ENCODE measurements at regions not wholly inside any gene's neighbourhood (a gene's known extent, or its start where the extent isn't known, plus 50 kb on each side); places are given as distances from the start of the nearest gene placed in this dataset.

DNA sequence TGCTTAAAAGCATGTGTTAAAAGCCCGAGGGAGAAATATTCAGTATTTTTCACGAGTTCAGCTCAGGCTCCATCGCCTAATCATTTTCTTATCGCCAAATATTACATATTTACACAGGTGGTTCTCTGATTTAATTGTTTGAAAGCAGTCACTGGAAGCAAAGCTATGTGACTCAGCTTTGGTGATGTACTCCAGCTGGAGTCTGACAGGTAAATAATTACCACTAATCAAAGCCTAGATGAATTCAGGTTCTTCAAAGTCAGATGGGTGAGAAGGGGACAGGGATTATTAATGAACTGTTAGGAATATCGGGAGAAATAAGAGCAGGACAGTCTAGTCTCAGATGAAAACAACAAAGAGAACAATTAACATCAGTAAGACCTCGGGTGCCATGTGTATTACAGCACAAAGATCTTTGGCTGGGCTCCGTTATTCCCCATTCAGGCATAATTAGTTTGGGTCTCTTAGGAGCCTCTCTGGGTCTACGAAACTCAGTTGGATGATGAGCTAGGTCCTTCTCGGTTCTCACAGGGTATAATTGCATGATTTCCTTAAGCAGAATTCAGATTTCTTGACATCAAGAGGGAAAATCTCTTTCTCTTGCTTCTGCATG, 331.7 kb upstream of the ADAMTS9 start:
- FAIRE-seq (no peak), DNase-seq (ENCODE audit: low read depth, low spot score) (no peak), ATAC-seq (no peak)
- Histone ChIP-seq H3K27ac (ENCODE audit: control insufficient read depth, insufficient read depth) (no peak overlapping the region), H4K20me1 (ENCODE audit: control insufficient read depth, insufficient read depth) (no peaks in the 10 kb centered on the region), H3K4me1 (ENCODE audit: control insufficient read depth, insufficient read depth, low read length) (no peaks in the 10 kb centered on the region), H3K27me3 (replicated peaks in 1 of 2; ENCODE audit: control insufficient read depth in 2 of 2, insufficient read depth in 2 of 2, low read length in 1 of 2) (no peaks in the 10 kb centered on the region), H3K36me3 (ENCODE audit: control insufficient read depth in 2 of 2, insufficient read depth in 2 of 2, low read length in 1 of 2) (no peaks in the 10 kb centered on the region), H3K9me3 (replicated peaks; ENCODE audit: control insufficient read depth, insufficient read depth, low read length) (no peaks in the 10 kb centered on the region), H2AFZ (ENCODE audit: control insufficient read depth, low read depth, low read length) (no peak overlapping the region), H3K4me3 (no peak overlapping the region), H3K79me2 (ENCODE audit: control insufficient read depth, insufficient read depth, low read length) (no peaks in the 10 kb centered on the region), H3K4me2 (ENCODE audit: control insufficient read depth, insufficient read depth) (no peak overlapping the region), H3K9ac (ENCODE audit: control insufficient read depth, insufficient read depth, low read length) (no peak overlapping the region)
- WGBS (ENCODE audit: insufficient coverage, insufficient replicate concordance, low lambda C conversion rate, missing lambda C conversion rate): 6% methylated on average over 9 of the region's 9 CpGs
- intact Hi-C loops (cut with micrococcal nuclease; ENCODE audit: unreplicated experiment) (no loop called here), in situ Hi-C loops (cut with MboI) (no loop called here)
- BruUV-seq (replicated peaks): no TSS peak
- TF ChIP-seq GABPA (IDR thresholded peaks at IDR 0.05; ENCODE audit: low read depth) (no peak), ZSCAN29 (IDR thresholded peaks at IDR 0.05) (no peak), IKZF1 (conservative IDR thresholded peaks at IDR 0.05) (no peak), BMI1 (IDR thresholded peaks at IDR 0.05; ENCODE audit: borderline replicate concordance) (no peak), SMAD1 (IDR thresholded peaks at IDR 0.05; ENCODE audit: low read depth, partially characterized antibody) (no peak), ZBED1 (IDR thresholded peaks at IDR 0.05; ENCODE audit: borderline replicate concordance) (no peak), TCF7 (IDR thresholded peaks at IDR 0.05; ENCODE audit: borderline replicate concordance) (no peak), TAF1 (IDR thresholded peaks at IDR 0.05; ENCODE audit: borderline replicate concordance, low read depth, low read length) (no peak), RELA (IDR thresholded peaks at IDR 0.05; ENCODE audit: borderline replicate concordance, partially characterized antibody) (no peak), ZNF24 (IDR thresholded peaks at IDR 0.05) (no peak), JUNB (IDR thresholded peaks at IDR 0.05) (no peak), CBX5 (IDR thresholded peaks at IDR 0.05; ENCODE audit: low read depth) (no peak), CREM (IDR thresholded peaks at IDR 0.05; ENCODE audit: low read depth) (no peak), NFYA (IDR thresholded peaks at IDR 0.05; ENCODE audit: borderline replicate concordance, low read depth, low read length) (no peak)
- TF ChIP-seq, protein P1, sequence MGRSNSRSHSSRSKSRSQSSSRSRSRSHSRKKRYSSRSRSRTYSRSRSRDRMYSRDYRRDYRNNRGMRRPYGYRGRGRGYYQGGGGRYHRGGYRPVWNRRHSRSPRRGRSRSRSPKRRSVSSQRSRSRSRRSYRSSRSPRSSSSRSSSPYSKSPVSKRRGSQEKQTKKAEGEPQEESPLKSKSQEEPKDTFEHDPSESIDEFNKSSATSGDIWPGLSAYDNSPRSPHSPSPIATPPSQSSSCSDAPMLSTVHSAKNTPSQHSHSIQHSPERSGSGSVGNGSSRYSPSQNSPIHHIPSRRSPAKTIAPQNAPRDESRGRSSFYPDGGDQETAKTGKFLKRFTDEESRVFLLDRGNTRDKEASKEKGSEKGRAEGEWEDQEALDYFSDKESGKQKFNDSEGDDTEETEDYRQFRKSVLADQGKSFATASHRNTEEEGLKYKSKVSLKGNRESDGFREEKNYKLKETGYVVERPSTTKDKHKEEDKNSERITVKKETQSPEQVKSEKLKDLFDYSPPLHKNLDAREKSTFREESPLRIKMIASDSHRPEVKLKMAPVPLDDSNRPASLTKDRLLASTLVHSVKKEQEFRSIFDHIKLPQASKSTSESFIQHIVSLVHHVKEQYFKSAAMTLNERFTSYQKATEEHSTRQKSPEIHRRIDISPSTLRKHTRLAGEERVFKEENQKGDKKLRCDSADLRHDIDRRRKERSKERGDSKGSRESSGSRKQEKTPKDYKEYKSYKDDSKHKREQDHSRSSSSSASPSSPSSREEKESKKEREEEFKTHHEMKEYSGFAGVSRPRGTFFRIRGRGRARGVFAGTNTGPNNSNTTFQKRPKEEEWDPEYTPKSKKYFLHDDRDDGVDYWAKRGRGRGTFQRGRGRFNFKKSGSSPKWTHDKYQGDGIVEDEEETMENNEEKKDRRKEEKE (IDR thresholded peaks at IDR 0.05): no peak
- TF ChIP-seq, protein P2, sequence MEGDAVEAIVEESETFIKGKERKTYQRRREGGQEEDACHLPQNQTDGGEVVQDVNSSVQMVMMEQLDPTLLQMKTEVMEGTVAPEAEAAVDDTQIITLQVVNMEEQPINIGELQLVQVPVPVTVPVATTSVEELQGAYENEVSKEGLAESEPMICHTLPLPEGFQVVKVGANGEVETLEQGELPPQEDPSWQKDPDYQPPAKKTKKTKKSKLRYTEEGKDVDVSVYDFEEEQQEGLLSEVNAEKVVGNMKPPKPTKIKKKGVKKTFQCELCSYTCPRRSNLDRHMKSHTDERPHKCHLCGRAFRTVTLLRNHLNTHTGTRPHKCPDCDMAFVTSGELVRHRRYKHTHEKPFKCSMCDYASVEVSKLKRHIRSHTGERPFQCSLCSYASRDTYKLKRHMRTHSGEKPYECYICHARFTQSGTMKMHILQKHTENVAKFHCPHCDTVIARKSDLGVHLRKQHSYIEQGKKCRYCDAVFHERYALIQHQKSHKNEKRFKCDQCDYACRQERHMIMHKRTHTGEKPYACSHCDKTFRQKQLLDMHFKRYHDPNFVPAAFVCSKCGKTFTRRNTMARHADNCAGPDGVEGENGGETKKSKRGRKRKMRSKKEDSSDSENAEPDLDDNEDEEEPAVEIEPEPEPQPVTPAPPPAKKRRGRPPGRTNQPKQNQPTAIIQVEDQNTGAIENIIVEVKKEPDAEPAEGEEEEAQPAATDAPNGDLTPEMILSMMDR (IDR thresholded peaks at IDR 0.05 in 2 of 3, conservative IDR thresholded peaks at IDR 0.05 in 1 of 3; ENCODE audit: control insufficient read depth in 2 of 3, extremely low read depth in 1 of 3, insufficient read depth in 1 of 3, low read depth in 3 of 3, low read length in 3 of 3): no peak
- TF ChIP-seq, protein P3, sequence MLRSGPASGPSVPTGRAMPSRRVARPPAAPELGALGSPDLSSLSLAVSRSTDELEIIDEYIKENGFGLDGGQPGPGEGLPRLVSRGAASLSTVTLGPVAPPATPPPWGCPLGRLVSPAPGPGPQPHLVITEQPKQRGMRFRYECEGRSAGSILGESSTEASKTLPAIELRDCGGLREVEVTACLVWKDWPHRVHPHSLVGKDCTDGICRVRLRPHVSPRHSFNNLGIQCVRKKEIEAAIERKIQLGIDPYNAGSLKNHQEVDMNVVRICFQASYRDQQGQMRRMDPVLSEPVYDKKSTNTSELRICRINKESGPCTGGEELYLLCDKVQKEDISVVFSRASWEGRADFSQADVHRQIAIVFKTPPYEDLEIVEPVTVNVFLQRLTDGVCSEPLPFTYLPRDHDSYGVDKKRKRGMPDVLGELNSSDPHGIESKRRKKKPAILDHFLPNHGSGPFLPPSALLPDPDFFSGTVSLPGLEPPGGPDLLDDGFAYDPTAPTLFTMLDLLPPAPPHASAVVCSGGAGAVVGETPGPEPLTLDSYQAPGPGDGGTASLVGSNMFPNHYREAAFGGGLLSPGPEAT (IDR thresholded peaks at IDR 0.05; ENCODE audit: low read depth): no peak
- TF ChIP-seq, protein P4, sequence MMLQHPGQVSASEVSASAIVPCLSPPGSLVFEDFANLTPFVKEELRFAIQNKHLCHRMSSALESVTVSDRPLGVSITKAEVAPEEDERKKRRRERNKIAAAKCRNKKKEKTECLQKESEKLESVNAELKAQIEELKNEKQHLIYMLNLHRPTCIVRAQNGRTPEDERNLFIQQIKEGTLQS (IDR thresholded peaks at IDR 0.05; ENCODE audit: borderline replicate concordance, extremely low read depth, low read depth, low read length): no peak
- RAD21 ChIA-PET (ENCODE audit: unreplicated experiment): no interaction called here
- CTCF ChIA-PET: interaction anchor here (1.1 kb wide), 1 partner anchor 12 kb away, joined by 3 read pairs; no protein-coding TSS in a partner anchor
- SMC1A ChIA-PET (ENCODE audit: uncharacterized antibody, unreplicated experiment): no interaction called here
- POLR2A ChIA-PET: no interaction called here

Measured in GM12878 (cell line).